ENCODE measurements at regions not wholly inside any gene's neighbourhood (a gene's known extent, or its start where the extent isn't known, plus 50 kb on each side); places are given as distances from the start of the nearest gene placed in this dataset.

DNA sequence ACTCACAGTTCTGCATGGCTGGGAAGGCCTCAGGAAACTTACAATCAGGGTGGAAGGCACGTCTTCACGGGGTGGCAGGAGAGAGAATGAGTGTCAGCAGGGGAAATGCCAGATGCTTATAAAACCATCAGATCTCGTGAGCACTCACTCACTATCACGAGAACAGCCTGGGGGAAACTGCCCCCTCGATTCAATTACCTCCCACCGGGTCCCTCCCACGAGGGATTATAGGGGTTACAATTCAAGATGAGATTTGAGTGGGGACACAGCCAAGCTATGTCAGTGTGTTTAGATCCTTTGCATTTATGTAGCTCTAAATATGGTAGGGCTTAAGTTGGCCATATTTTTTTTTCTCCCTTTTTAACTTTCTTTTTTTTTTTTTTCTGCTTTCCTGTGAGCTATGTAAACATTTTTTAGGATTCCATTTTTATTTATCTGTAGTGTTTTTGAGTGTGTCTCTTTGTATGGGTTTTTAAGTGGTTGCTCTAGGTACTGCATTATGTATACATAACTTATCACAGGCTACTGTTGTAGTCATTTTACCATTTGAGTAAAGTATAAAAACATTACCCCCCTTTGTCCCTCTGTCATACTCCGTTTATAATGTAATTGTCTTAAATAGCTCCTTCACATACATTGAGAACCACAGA lies 79.0 kb downstream of the ADRA2C start:
- H4K20me1 ChIP-seq (ENCODE audit: insufficient read depth, poor library complexity, severe bottlenecking): no peaks in the 10 kb centered on the region
- H3K9me3 ChIP-seq (ENCODE audit: low read depth): no peaks in the 10 kb centered on the region
- H3K4me1 ChIP-seq (ENCODE audit: insufficient read depth): no peaks in the 10 kb centered on the region
- no peak overlapping the region for H3K27ac ChIP-seq
- no peaks in the 10 kb centered on the region for H3K36me3 ChIP-seq (replicated peaks; ENCODE audit: insufficient read depth, low read depth)
- H3K27me3 ChIP-seq: peaks cover 12% of the 10 kb centered on the region
- no peak for DNase-seq (ENCODE audit: low spot score)
- H3K4me3 ChIP-seq: no peak overlapping the region
- H3K4me2 ChIP-seq: no peak overlapping the region
- no peaks in the 10 kb centered on the region for H3K79me2 ChIP-seq
- no peaks in the 10 kb centered on the region for H3K9me2 ChIP-seq (replicated peaks; ENCODE audit: insufficient read depth)
- 57% methylated on average over 8 of the region's 8 CpGs for WGBS (ENCODE audit: low lambda C conversion rate, missing lambda C conversion rate)
- H2AFZ ChIP-seq: no peak overlapping the region
- TF ChIP-seq EZH2phosphoT487 (IDR thresholded peaks at IDR 0.05; ENCODE audit: low read depth, severe bottlenecking, unreplicated experiment) (no peak), EZH2 (IDR thresholded peaks at IDR 0.05; ENCODE audit: borderline replicate concordance) (no peak)
- TF ChIP-seq, protein P1, sequence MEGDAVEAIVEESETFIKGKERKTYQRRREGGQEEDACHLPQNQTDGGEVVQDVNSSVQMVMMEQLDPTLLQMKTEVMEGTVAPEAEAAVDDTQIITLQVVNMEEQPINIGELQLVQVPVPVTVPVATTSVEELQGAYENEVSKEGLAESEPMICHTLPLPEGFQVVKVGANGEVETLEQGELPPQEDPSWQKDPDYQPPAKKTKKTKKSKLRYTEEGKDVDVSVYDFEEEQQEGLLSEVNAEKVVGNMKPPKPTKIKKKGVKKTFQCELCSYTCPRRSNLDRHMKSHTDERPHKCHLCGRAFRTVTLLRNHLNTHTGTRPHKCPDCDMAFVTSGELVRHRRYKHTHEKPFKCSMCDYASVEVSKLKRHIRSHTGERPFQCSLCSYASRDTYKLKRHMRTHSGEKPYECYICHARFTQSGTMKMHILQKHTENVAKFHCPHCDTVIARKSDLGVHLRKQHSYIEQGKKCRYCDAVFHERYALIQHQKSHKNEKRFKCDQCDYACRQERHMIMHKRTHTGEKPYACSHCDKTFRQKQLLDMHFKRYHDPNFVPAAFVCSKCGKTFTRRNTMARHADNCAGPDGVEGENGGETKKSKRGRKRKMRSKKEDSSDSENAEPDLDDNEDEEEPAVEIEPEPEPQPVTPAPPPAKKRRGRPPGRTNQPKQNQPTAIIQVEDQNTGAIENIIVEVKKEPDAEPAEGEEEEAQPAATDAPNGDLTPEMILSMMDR (IDR thresholded peaks at IDR 0.05; ENCODE audit: poor library complexity): no peak

DNA sequence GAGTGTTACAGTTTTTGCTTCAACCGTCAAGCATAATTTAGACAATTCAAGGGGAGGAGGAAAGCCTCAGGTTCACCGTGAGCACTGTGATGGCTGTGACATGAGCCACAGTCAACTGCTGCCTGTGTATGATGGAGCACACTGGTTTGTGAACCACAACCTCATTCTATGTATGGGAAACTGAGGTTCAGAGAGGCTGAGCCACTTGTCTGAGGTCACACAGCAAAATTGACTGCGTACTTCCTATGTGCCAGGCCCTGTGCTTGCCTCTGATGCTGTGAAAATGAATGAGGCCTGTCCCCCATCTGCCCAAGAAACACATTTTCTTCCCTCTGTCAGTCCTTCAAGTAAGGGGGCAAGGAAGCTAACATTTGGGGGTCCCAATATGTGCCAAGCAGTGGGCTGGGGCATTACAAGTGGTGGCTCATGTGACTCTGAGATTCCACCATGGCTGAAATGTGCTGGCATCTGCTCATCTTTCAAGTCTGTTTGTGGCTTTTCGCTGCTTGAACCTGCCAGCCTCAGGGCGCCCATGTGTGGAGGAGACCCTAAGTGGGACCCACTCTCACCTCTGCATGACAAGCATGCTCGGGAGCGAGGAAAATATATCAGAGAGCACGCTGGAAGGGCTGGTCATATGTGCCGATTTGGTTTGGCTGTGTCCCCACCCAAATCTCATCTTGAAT lies 79.7 kb downstream of the ADRA2C start:
- no peaks in the 10 kb centered on the region for H3K79me2 ChIP-seq
- H3K4me2 ChIP-seq: no peak overlapping the region
- no peaks in the 10 kb centered on the region for H3K36me3 ChIP-seq (replicated peaks; ENCODE audit: insufficient read depth, low read depth)
- peaks cover 12% of the 10 kb centered on the region for H3K27me3 ChIP-seq
- no peaks in the 10 kb centered on the region for H4K20me1 ChIP-seq (ENCODE audit: insufficient read depth, poor library complexity, severe bottlenecking)
- H3K9me2 ChIP-seq (replicated peaks; ENCODE audit: insufficient read depth): no peaks in the 10 kb centered on the region
- H2AFZ ChIP-seq: no peak overlapping the region
- no peak overlapping the region for H3K27ac ChIP-seq
- H3K4me3 ChIP-seq: no peak overlapping the region
- no peak for DNase-seq (ENCODE audit: low spot score)
- TF ChIP-seq, protein P1 (IDR thresholded peaks at IDR 0.05; ENCODE audit: poor library complexity): no peak
- TF ChIP-seq EZH2 (IDR thresholded peaks at IDR 0.05; ENCODE audit: borderline replicate concordance): no peak
- H3K4me1 ChIP-seq (ENCODE audit: insufficient read depth): no peaks in the 10 kb centered on the region
- no peaks in the 10 kb centered on the region for H3K9me3 ChIP-seq (ENCODE audit: low read depth)
- 95% methylated on average over 9 of the region's 9 CpGs for WGBS (ENCODE audit: low lambda C conversion rate, missing lambda C conversion rate)

DNA sequence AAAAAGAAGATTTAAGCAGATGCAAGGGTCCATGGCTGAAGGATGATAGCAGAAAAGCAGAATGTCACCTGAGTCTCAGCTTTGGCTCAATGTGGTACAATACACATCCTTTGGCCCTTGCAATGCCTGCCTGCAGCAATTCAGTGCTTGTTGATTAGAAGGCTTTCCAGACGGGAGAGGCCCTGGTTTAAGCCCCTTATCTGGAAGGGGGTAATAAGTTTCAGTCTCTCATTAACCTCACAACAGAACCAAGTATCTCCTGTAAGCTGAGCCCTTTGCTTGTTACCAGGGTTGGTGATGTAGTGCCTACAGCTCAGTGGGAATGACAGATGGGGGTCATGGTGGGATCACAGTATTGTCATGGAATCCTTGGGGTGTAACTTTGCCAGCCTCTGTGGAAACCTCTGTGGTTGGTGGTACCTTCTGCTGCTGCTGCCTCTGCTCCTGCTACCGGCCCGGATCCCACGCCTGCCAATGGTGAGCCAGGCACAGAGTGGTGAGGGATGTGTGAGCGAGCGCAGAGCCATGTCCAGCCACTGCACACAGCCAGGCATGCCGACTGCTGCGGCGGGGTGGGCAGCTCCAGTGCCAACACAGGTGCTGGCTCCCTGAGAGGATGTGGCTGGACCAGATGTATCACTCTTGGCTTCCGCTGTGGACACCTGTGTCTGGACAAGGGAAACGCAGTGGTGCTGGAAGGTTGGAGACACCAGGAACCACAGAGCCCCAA lies 81.2 kb downstream of the ADRA2C start:
- Histone ChIP-seq H3K4me1 (ENCODE audit: insufficient read depth) (no peaks in the 10 kb centered on the region), H3K79me2 (no peaks in the 10 kb centered on the region), H4K20me1 (ENCODE audit: insufficient read depth, poor library complexity, severe bottlenecking) (no peaks in the 10 kb centered on the region), H3K9me2 (replicated peaks; ENCODE audit: insufficient read depth) (no peaks in the 10 kb centered on the region), H3K4me3 (no peak overlapping the region), H3K4me2 (no peak overlapping the region), H2AFZ (no peak overlapping the region), H3K27ac (no peak overlapping the region), H3K27me3 (peaks cover 16% of the 10 kb centered on the region), H3K36me3 (replicated peaks; ENCODE audit: insufficient read depth, low read depth) (no peaks in the 10 kb centered on the region), H3K9me3 (ENCODE audit: low read depth) (no peaks in the 10 kb centered on the region)
- TF ChIP-seq EZH2 (IDR thresholded peaks at IDR 0.05; ENCODE audit: borderline replicate concordance): no peak
- TF ChIP-seq EZH2phosphoT487 (IDR thresholded peaks at IDR 0.05; ENCODE audit: low read depth, severe bottlenecking, unreplicated experiment): no peak
- TF ChIP-seq, protein P1 (IDR thresholded peaks at IDR 0.05; ENCODE audit: poor library complexity): no peak
- no peak for DNase-seq (ENCODE audit: low spot score)
- 85% methylated on average over 11 of the region's 11 CpGs for WGBS (ENCODE audit: low lambda C conversion rate, missing lambda C conversion rate)

All from hepatocyte (in vitro differentiated cells).